Prostate gland (tissue), 2 donors: ENCODE measurements at regions not wholly inside any gene's neighbourhood (a gene's known extent, or its start where the extent isn't known, plus 50 kb on each side); places are given as distances from the start of the nearest gene placed in this dataset.
"Not testable (repeated sequence)": the region's sequence is repeated elsewhere in the genome, so short reads cannot be mapped to it uniquely, and the experiment has no call there.

Source experiments
- CTCF ChIP-seq, 4 experiments: fragments of 200-600 bp in 2 of 4; fragments of 450-650 bp in 2 of 4; sonication (generic) in 2 of 4; IDR thresholded peaks; 1 replicate in 3 of 4; 2 replicates in 1 of 4; pipeline ENCODE4 v1.5.1; 2016 to 2019; ENCODE audit warnings: antibody characterized with exemption in 4 of 4, mild to moderate bottlenecking in 2 of 4, moderate library complexity in 2 of 4
- POLR2A ChIP-seq: fragments of 450-650 bp; IDR thresholded peaks from one replicate; pipeline ENCODE4 v1.6.1; 2016; ENCODE audit warnings: antibody characterized with exemption, mild to moderate bottlenecking
- POLR2AphosphoS5 ChIP-seq: sonication (generic); formaldehyde crosslinking; IDR thresholded peaks from one replicate; pipeline ENCODE4 v1.6.1; 2017; ENCODE audit warnings: antibody characterized with exemption

- not testable (repeated sequence) for TF ChIP-seq CTCF (IDR thresholded peaks at IDR 0.05); POLR2AphosphoS5; POLR2A
These were observed 232.7 kb upstream of the PLGLB2 start for GRCh38 chr2:87515226-87515625.
